Heart left ventricle (tissue), 16 donors: ENCODE measurements at regions not wholly inside any gene's neighbourhood (a gene's known extent, or its start where the extent isn't known, plus 50 kb on each side); places are given as distances from the start of the nearest gene placed in this dataset.

Source experiments
- ATAC-seq, 4 donors: fragments of 200-7000 bp; cut with Tn5 transposase; one replicate each; pipeline ENCODE4 v1.9.1; 2020 to 2022; ENCODE audit warnings: moderate library complexity in 4 of 4, mild to moderate bottlenecking in 3 of 4, moderate number of reproducible peaks in 1 of 4
- DNase-seq, 5 donors: peaks; one replicate each; pipeline ENCODE4 v3.0.0-alpha.2; 2020
- H3K27ac ChIP-seq, 12 donors: fragments of 200-600 bp; sonication (generic) in 4 of 12; one replicate each; pipeline versions ENCODE4 v1.5.0 to v1.8.0; 2016 to 2022; ENCODE audit warnings: mild to moderate bottlenecking in 2 of 12
- H3K27me3 ChIP-seq, 9 donors: fragments of 200-600 bp; sonication (generic) in 2 of 9; one replicate each; pipeline versions ENCODE4 v1.5.1 to v1.8.0; 2016 to 2022; ENCODE audit warnings: mild to moderate bottlenecking in 3 of 9
- H3K36me3 ChIP-seq, 9 donors: fragments of 200-600 bp; sonication (generic) in 2 of 9; one replicate each; pipeline versions ENCODE4 v1.5.0 to v1.8.0; 2018 to 2022; ENCODE audit warnings: mild to moderate bottlenecking in 2 of 9
- H3K4me1 ChIP-seq, 12 donors: fragments of 200-600 bp; sonication (generic) in 4 of 12; one replicate each; pipeline versions ENCODE4 v1.5.0 to v1.8.0; 2016 to 2022; ENCODE audit warnings: mild to moderate bottlenecking in 3 of 12
- H3K4me3 ChIP-seq, 12 donors: fragments of 200-600 bp; sonication (generic) in 4 of 12; one replicate each; pipeline versions ENCODE4 v1.5.0 to v1.8.0; 2017 to 2022; ENCODE audit warnings: mild to moderate bottlenecking in 9 of 12, moderate library complexity in 4 of 12
- H3K9me3 ChIP-seq, 12 donors: fragments of 200-600 bp; sonication (generic) in 4 of 12; one replicate each; pipeline versions ENCODE4 v1.5.0 to v1.8.0; 2016 to 2022; ENCODE audit warnings: mild to moderate bottlenecking in 1 of 12
- POLR2A ChIP-seq, 2 donors: fragments of 450-650 bp; IDR thresholded peaks; one replicate each; pipeline ENCODE4 v1.6.1; 2017; ENCODE audit warnings: antibody characterized with exemption in 2 of 2, mild to moderate bottlenecking in 2 of 2, moderate library complexity in 2 of 2
- WGBS, 4 donors: extraction: QIAGEN DNeasy Blood & Tissue Kit in 2 of 4; methylation state at CpG; one replicate each; pipeline versions ENCODE4 v1.1.5 to v1.1.7; 2013 to 2018; 5-methylcytosine and 5-hydroxymethylcytosine counted together
- intact Hi-C, 10 donors: fragments of 100-400 bp; cut with DNase I; formaldehyde crosslinking; loops; one replicate each; pipeline versions ENCODE4 v1.11.1 to v1.14.2; 2022
- TF ChIP-seq, protein P1 (sequence below), 12 donors: fragments of 200-600 bp; sonication (generic) in 4 of 12; IDR thresholded peaks; one replicate each; pipeline versions ENCODE4 v1.5.0 to v1.8.0; 2018 to 2022; ENCODE audit warnings: antibody characterized with exemption in 12 of 12, mild to moderate bottlenecking in 5 of 12
- donor health status: ischemic (EF 13 %, LVEDD 7.1; RV severe dilation, severe dysfunction).
- donor health status: healthy with polysubstance abuse.
- donor health status: DM: no; HTN: yes; CAD: no.
- donor health status: DM: no; HTN: no; CAD: no.
- donor health status: ischemic (EF 25% LVEDD 6.9; RV normal size, moderate dysfunction).
- donor health status: ischemic (EF 25% LVEDD 5.7; RV mildly dilated, moderate dysfunction).
- donor health status: healthy.
- donor health status: DM: yes; HTN: yes; CAD: no.
- donor health status: ischemic (EF 35%, LVEDD 5.7; RV mildly dilated, moderate dysfunction).
- donor health status: nonischemic (EF 11% LVEDD 7.7; RV severe dilation, severe dysfunction).
- donor health status: DM: yes; HTN: yes; CAD: no.
- donor health status: PGD.
- donor health status: ischemic (EF 29% LVEDD 5.4; RV normal size, mild dysfunction).
- donor health status: nonischemic (EF 23%, LVEDD 6.1; RV moderate dilation, normal function).

DNA sequence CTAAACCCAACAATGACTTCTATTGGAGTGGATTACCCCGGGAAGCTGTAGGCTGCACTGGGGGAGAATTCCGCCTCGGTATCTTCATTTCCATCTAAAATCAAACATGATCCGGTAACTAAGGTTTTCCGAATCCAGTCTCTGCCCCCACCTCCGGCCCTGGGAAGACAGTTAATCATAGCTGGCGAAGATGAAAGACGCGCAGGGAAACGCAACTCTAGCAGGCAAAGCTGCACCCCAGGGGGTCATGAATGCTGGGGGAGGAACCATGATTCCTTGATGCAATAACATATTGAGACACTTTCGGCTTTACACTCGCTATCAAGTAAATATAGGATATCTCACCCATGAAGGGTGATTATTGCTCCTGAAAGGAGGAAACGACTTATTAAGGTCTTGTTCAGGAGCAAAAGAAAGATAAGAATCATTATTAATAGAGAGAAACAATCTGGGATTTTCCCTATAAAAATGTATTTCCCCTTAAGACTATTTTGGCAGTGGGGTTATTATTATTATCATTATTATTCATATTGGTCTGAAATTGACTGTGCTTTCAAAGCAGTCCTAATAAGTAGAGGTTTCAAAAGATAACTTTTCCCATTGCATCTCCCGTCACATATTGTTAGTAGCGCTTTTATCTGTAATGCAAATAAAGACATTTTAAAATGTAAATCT lies 614.9 kb downstream of the VRK1 start:
- peaks cover 28 to 95% (median 66%) of the 10 kb centered on the region in 9 donors for H3K27me3 ChIP-seq
- intact Hi-C loops, result no loop called here
- WGBS, 4 donors, result 4 to 11% (median 5%) methylated on average over 15 of the region's 15 CpGs
- TF ChIP-seq, protein P1, sequence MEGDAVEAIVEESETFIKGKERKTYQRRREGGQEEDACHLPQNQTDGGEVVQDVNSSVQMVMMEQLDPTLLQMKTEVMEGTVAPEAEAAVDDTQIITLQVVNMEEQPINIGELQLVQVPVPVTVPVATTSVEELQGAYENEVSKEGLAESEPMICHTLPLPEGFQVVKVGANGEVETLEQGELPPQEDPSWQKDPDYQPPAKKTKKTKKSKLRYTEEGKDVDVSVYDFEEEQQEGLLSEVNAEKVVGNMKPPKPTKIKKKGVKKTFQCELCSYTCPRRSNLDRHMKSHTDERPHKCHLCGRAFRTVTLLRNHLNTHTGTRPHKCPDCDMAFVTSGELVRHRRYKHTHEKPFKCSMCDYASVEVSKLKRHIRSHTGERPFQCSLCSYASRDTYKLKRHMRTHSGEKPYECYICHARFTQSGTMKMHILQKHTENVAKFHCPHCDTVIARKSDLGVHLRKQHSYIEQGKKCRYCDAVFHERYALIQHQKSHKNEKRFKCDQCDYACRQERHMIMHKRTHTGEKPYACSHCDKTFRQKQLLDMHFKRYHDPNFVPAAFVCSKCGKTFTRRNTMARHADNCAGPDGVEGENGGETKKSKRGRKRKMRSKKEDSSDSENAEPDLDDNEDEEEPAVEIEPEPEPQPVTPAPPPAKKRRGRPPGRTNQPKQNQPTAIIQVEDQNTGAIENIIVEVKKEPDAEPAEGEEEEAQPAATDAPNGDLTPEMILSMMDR (IDR thresholded peaks at IDR 0.05), result no peak
- no peak for TF ChIP-seq POLR2A (IDR thresholded peaks at IDR 0.05)
- H3K9me3 ChIP-seq, result no peaks in the 10 kb centered on the region
- H3K27ac ChIP-seq, result no peak overlapping the region
- ATAC-seq, result no peak
- peaks cover 0 to 15% (median 0%) of the 10 kb centered on the region in 12 donors for H3K4me1 ChIP-seq
- no peaks in the 10 kb centered on the region for H3K36me3 ChIP-seq
- H3K4me3 ChIP-seq, result no peak overlapping the region
- DNase-seq, result no peak

DNA sequence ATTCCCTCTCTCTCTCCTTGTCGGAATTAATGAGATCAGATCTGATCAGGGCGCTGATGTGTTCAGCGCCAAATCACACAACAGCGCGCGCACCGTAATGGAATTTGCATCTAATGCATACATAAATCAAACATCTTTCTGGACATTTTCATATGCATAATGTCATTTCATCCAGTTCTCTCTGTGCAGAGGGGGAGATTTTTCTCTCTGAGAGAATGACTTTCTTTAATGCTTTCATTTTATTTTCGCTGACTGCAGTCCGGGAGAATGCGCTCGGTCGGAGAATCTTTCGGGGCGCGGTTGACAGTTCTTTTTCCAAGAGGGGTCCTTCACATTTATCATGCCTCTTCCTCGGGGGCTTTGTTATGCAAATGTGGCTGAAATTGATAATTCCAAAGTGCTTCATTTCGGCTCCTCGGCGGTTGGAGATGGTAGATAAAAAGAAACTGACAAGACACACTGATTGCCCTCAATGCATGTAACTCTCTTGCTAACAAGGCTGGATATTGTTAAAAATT lies 615.9 kb downstream of the VRK1 start:
- Histone ChIP-seq H3K27me3 (peaks cover 28 to 95% (median 62%) of the 10 kb centered on the region in 9 donors), H3K36me3 (no peaks in the 10 kb centered on the region), H3K4me1 (peaks cover 0 to 15% (median 0%) of the 10 kb centered on the region in 12 donors), H3K27ac (no peak overlapping the region), H3K4me3 (peak overlapping the region in 8 of 12 donors; percentile 21 to 39 (median 28)), H3K9me3 (no peaks in the 10 kb centered on the region)
- TF ChIP-seq POLR2A (IDR thresholded peaks at IDR 0.05), result no peak
- TF ChIP-seq, protein P1 (IDR thresholded peaks at IDR 0.05), result no peak
- WGBS, 4 donors, result 1 to 3% (median 3%) methylated on average over 19 of the region's 19 CpGs
- DNase-seq, result no peak
- intact Hi-C loops, result no loop called here
- ATAC-seq, result no peak

DNA sequence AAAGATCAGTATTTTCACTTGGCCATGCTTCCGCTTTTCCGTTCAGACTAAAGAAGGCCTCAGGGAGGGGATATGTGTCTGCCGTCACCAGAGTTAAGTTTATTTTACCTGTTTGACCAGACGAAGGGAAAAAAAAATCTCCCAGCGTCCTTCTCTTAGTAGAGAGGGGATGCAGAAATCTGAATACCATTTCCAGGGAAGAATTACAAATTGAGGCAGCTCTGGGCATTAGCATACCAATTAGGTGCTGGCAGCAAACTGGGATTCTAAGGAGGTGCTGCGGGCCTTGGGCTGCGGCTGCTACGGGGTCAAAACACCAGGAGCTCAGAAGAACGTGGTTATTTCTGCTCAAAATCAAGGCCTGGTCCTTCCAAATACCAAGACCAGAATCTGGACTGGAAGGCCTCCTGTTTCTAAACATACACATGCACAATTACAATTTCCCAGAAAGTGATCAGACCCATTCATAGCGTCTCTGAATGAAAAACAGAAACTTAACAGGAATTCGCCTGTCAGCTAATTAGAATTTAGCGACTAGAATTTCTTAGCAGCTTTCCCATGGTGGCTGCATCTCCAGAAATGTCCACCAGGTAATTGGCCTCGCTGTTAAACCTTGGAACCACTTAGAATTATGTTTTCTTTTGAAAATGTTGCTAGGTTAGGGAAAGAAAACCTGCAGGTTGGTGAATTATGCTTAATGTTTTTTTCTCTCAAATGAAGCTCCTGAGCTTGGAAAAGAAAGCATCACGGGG lies 617.0 kb downstream of the VRK1 start:
- Histone ChIP-seq H3K9me3 (no peaks in the 10 kb centered on the region), H3K27me3 (peaks cover 28 to 93% (median 56%) of the 10 kb centered on the region in 9 donors), H3K36me3 (no peaks in the 10 kb centered on the region), H3K4me3 (no peak overlapping the region), H3K4me1 (peaks cover 0 to 15% (median 0%) of the 10 kb centered on the region in 12 donors), H3K27ac (no peak overlapping the region)
- 30 to 36% (median 33%) methylated on average over 14 of the region's 14 CpGs for WGBS, 4 donors
- ATAC-seq (no peak), DNase-seq (no peak)
- intact Hi-C loops, result no loop called here
- no peak for TF ChIP-seq POLR2A (IDR thresholded peaks at IDR 0.05)
- TF ChIP-seq, protein P1 (IDR thresholded peaks at IDR 0.05), result no peak

DNA sequence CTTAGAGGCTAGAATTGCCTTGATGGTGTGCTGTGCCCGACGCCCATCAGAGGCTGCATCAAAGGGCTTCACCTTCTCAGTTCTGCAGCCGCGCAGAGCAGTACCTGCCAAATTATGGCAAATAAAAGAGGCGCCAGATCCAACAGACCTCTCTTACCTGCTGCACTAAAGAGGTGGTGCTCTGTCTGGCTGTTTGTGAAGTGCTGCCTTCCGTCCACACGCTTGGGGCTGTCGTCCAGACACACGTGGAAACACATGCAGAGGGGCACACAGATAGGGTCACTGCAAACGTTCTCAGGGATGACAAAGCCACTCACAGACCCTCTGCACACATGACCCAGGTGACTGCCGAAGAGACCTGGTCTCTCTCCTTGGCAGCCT lies 617.5 kb downstream of the VRK1 start:
- no peak for DNase-seq
- no peak for TF ChIP-seq POLR2A (IDR thresholded peaks at IDR 0.05)
- TF ChIP-seq, protein P1 (IDR thresholded peaks at IDR 0.05), result no peak
- Histone ChIP-seq H3K27me3 (peaks cover 28 to 93% (median 56%) of the 10 kb centered on the region in 9 donors), H3K27ac (no peak overlapping the region), H3K9me3 (no peaks in the 10 kb centered on the region), H3K36me3 (no peaks in the 10 kb centered on the region), H3K4me1 (peaks cover 0 to 15% (median 0%) of the 10 kb centered on the region in 12 donors), H3K4me3 (no peak overlapping the region)
- intact Hi-C loops, result no loop called here
- ATAC-seq, result no peak
- WGBS, 4 donors, result 38 to 45% (median 43%) methylated on average over 10 to 11 of the region's 11 CpGs
